ENCODE measurements at regions not wholly inside any gene's neighbourhood (a gene's known extent, or its start where the extent isn't known, plus 50 kb on each side); places are given as distances from the start of the nearest gene placed in this dataset.

GRCh38 chr10:63723741-63724140, 202.5 kb downstream of the REEP3 start:
- DNase-seq (ENCODE audit: low spot score): no peak
- TF ChIP-seq, protein P1, sequence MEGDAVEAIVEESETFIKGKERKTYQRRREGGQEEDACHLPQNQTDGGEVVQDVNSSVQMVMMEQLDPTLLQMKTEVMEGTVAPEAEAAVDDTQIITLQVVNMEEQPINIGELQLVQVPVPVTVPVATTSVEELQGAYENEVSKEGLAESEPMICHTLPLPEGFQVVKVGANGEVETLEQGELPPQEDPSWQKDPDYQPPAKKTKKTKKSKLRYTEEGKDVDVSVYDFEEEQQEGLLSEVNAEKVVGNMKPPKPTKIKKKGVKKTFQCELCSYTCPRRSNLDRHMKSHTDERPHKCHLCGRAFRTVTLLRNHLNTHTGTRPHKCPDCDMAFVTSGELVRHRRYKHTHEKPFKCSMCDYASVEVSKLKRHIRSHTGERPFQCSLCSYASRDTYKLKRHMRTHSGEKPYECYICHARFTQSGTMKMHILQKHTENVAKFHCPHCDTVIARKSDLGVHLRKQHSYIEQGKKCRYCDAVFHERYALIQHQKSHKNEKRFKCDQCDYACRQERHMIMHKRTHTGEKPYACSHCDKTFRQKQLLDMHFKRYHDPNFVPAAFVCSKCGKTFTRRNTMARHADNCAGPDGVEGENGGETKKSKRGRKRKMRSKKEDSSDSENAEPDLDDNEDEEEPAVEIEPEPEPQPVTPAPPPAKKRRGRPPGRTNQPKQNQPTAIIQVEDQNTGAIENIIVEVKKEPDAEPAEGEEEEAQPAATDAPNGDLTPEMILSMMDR (IDR thresholded peaks at IDR 0.05; ENCODE audit: extremely low read depth, missing control alignments): no peak

GRCh38 chr10:63724922-63725321, 203.7 kb downstream of the REEP3 start:
- no peak for DNase-seq (ENCODE audit: low spot score)
- TF ChIP-seq, protein P1 (IDR thresholded peaks at IDR 0.05; ENCODE audit: extremely low read depth, missing control alignments): no peak

GRCh38 chr10:63726867-63727266, 205.7 kb downstream of the REEP3 start:
- no peak for DNase-seq (ENCODE audit: low spot score)

DNA sequence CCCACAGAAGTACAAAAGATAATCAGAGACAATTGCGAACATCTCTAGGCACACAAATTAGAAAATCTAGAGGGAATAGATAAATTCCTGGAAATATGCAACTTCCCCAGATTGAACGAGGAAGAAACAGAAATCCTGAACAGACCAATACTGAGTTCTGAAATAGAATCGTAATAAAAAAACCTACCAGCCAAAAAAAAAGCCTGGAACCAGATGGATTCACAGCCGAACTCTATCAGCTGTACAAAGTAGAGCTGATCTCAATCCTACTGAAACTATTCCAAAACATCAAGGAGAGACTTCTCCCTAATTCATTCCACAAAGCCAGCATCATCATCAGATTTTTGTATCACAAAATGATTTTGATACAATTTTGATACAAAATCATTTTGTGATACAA, 206.4 kb downstream of the REEP3 start:
- TF ChIP-seq, protein P1 (IDR thresholded peaks at IDR 0.05; ENCODE audit: extremely low read depth, missing control alignments): no peak
- no peak for DNase-seq (ENCODE audit: low spot score)

More at GRCh38 chr10:63726867-63727266, 205.7 kb downstream of the REEP3 start:
- TF ChIP-seq, protein P1 (IDR thresholded peaks at IDR 0.05; ENCODE audit: extremely low read depth, missing control alignments): no peak

DNA sequence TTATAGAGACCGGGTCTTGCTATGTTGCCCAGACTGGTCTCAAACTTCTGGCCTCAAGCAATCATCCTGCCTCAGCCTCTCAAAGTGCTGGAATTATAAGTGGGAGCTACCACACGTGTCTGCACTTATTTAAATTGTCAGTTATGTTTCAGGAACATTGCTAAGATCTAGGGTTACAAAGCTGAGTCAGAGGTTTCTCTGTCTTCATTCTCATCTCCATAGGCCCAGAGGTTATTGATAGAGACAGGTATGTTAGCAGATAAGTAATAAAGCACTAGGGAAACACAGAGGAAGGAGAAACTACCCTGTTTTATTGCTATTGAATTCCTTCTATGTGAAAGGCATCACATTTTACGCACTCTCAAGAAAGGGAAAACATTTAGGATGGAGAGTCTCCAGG, 214.1 kb downstream of the REEP3 start:
- no peak for DNase-seq (ENCODE audit: low spot score)
- TF ChIP-seq, protein P1 (IDR thresholded peaks at IDR 0.05; ENCODE audit: extremely low read depth, missing control alignments): no peak

DNA sequence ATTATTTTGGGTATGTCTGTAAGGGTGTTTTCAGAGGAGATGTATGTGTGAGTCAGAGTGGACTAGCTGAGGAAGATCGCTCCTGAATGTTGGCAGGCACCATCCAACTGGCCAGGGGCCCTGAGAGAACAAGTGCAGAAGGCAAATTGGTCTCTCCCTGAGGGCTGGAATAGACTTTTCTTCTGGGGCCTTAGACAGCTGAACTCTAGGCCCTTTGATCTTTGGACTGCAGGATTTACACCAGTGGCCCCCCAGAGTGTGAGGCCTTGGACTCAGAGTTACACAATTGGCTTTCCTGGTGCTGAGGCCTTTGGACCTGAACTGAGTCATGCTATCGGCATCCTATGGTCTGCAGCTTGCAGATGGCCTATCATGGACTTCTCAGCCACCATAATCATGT, 217.2 kb downstream of the REEP3 start:
- TF ChIP-seq, protein P1 (IDR thresholded peaks at IDR 0.05; ENCODE audit: extremely low read depth, missing control alignments): no peak
- DNase-seq (ENCODE audit: low spot score): no peak

GRCh38 chr10:63744060-63744941, 223.1 kb downstream of the REEP3 start:
- TF ChIP-seq, protein P1 (IDR thresholded peaks at IDR 0.05; ENCODE audit: extremely low read depth, missing control alignments): no peak
- no peak for DNase-seq (ENCODE audit: low spot score)

All from GM20000 (cell line).